SU-DHL-6 (cell line): ENCODE measurements at regions not wholly inside any gene's neighbourhood (a gene's known extent, or its start where the extent isn't known, plus 50 kb on each side); places are given as distances from the start of the nearest gene placed in this dataset.

ENCODE experiments used
- EZH2phosphoT487 ChIP-seq: fragments of 200-600 bp; sonication (generic), shearing (Covaris generic); conservative IDR thresholded peaks from 2 replicates; pipeline ENCODE4 v1.6.1; 2018; ENCODE audit warnings: mild to moderate bottlenecking, antibody characterized with exemption, low read length, moderate library complexity, mixed read lengths
- TF ChIP-seq, protein P1 (sequence below): fragments of 200-600 bp; sonication (generic); IDR thresholded peaks from one replicate; pipeline ENCODE4 v1.5.1; 2017; ENCODE audit warnings: antibody characterized with exemption, mild to moderate bottlenecking, low read length, moderate library complexity; ENCODE audit not compliant: insufficient read depth, poor library complexity, severe bottlenecking

DNA sequence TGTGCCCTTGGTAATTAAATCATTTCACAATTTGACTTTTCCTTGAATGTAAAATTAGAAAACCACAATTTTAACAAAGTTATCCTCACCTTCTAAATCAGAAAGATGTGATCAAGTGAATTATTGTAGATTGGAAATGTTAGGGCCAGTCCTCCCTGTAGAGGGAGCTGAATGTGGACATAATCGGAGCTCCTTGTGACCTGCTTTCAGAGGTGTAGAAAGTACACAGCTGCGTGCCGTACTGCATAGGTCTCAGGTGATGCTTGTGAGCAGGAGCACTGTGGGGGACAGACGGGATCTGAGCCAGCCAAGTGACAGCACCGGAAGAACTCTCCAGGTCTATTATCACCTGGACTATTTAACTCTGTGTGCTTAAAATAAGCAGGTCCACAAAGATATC is 338.0 kb downstream of the AASDHPPT start:
- TF ChIP-seq, protein P1, sequence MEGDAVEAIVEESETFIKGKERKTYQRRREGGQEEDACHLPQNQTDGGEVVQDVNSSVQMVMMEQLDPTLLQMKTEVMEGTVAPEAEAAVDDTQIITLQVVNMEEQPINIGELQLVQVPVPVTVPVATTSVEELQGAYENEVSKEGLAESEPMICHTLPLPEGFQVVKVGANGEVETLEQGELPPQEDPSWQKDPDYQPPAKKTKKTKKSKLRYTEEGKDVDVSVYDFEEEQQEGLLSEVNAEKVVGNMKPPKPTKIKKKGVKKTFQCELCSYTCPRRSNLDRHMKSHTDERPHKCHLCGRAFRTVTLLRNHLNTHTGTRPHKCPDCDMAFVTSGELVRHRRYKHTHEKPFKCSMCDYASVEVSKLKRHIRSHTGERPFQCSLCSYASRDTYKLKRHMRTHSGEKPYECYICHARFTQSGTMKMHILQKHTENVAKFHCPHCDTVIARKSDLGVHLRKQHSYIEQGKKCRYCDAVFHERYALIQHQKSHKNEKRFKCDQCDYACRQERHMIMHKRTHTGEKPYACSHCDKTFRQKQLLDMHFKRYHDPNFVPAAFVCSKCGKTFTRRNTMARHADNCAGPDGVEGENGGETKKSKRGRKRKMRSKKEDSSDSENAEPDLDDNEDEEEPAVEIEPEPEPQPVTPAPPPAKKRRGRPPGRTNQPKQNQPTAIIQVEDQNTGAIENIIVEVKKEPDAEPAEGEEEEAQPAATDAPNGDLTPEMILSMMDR = no peak
- TF ChIP-seq EZH2phosphoT487 = no peak
